Esophagus squamous epithelium (tissue), 4 donors: ENCODE measurements at regions not wholly inside any gene's neighbourhood (a gene's known extent, or its start where the extent isn't known, plus 50 kb on each side); places are given as distances from the start of the nearest gene placed in this dataset.

ENCODE experiments used
- POLR2A ChIP-seq, 4 donors: fragments of 450-650 bp; IDR thresholded peaks; one replicate each; pipeline ENCODE4 v1.6.1; 2017; ENCODE audit warnings: antibody characterized with exemption in 4 of 4, mild to moderate bottlenecking in 4 of 4, moderate library complexity in 3 of 4
- TF ChIP-seq, protein P1 (sequence below), 6 experiments: fragments of 450-650 bp in 4 of 6; fragments of 200-600 bp in 2 of 6; sonication (generic) in 2 of 6; IDR thresholded peaks; one replicate each; pipeline ENCODE4 v1.5.1; 2016 to 2019; ENCODE audit warnings: antibody characterized with exemption in 6 of 6, mild to moderate bottlenecking in 4 of 6, moderate library complexity in 4 of 6

DNA sequence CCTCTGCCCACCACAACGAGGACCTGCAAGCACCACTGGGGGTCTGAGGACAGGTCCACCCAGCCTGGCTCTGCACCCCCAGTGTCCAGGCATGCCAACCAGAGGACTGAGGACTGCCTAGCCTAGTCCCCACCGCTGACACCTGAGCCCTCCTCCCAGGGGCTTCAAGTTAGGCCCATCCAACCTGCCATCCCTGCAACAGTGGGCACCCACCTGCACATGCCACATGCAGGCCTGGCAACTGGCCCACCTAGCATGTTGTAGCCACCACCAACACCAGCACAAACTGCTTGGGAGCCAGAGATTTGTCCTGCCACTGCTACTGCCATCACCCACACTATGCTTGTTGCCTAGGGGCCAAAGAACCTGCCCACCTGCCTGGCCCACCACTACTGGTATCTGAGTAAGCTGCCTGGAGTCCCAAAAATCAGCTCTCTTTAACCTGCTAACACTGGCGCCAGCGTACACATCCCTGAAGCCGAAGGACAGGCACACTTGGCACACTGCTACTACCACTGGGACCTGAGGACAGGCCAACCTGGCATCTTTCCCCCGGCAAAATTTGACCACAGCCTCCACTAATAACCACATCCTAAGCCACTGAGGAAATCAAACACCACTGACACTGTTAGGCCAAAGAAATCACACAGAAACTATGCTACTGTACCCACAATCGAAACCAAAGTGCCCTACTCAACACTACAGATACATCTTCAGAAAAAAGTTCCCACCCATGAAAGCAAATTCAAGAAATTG lies 61.5 kb downstream of the PSMG1 start:
- no peak for TF ChIP-seq POLR2A (IDR thresholded peaks at IDR 0.05)
- TF ChIP-seq, protein P1, sequence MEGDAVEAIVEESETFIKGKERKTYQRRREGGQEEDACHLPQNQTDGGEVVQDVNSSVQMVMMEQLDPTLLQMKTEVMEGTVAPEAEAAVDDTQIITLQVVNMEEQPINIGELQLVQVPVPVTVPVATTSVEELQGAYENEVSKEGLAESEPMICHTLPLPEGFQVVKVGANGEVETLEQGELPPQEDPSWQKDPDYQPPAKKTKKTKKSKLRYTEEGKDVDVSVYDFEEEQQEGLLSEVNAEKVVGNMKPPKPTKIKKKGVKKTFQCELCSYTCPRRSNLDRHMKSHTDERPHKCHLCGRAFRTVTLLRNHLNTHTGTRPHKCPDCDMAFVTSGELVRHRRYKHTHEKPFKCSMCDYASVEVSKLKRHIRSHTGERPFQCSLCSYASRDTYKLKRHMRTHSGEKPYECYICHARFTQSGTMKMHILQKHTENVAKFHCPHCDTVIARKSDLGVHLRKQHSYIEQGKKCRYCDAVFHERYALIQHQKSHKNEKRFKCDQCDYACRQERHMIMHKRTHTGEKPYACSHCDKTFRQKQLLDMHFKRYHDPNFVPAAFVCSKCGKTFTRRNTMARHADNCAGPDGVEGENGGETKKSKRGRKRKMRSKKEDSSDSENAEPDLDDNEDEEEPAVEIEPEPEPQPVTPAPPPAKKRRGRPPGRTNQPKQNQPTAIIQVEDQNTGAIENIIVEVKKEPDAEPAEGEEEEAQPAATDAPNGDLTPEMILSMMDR (IDR thresholded peaks at IDR 0.05) = no peak
